Astrocyte of the cerebellum (primary cell): ENCODE measurements at regions not wholly inside any gene's neighbourhood (a gene's known extent, or its start where the extent isn't known, plus 50 kb on each side); places are given as distances from the start of the nearest gene placed in this dataset.

ENCODE experiments used
- DNase-seq: peaks from one replicate; pipeline ENCODE4 v3.0.0-alpha.2; 2011; ENCODE audit warnings: low read depth
- H3K4me3 ChIP-seq: 2 replicates; pipeline ENCODE4 v1.5.1; 2011; ENCODE audit warnings: mild to moderate bottlenecking, low read depth, low read length, moderate library complexity
- CTCF ChIP-seq: IDR thresholded peaks from 2 replicates; pipeline ENCODE4 v1.5.1; 2012; ENCODE audit warnings: low read length, low read depth, moderate library complexity, mild to moderate bottlenecking; ENCODE audit errors: missing control alignments
- in situ Hi-C: cut with HindIII; loops from 2 replicates; pipeline ENCODE4 v1.10.0; 2017; ENCODE audit warnings: low sequenced_read_pairs

- TF ChIP-seq CTCF, result no peak
- H3K4me3 ChIP-seq, result no peak overlapping the region
- in situ Hi-C loops, result no loop called here
- no peak for DNase-seq
Measured at GRCh38 chr15:93703092-93703739, 528.1 kb upstream of the MCTP2 start.

GRCh38 chr15:93700051-93700450, 531.3 kb upstream of the MCTP2 start:
- H3K4me3 ChIP-seq, result no peak overlapping the region
- DNase-seq, result no peak
- TF ChIP-seq CTCF, result no peak
- in situ Hi-C loops, result no loop called here

GRCh38 chr15:93694033-93694432, 537.3 kb upstream of the MCTP2 start:
- in situ Hi-C loops, result no loop called here
- no peak overlapping the region for H3K4me3 ChIP-seq
- no peak for DNase-seq
- no peak for TF ChIP-seq CTCF

GRCh38 chr15:93683651-93684050, 547.7 kb upstream of the MCTP2 start:
- in situ Hi-C loops, result no loop called here
- no peak for DNase-seq

GRCh38 chr15:93671387-93671943, 559.9 kb upstream of the MCTP2 start:
- in situ Hi-C loops, result no loop called here
- H3K4me3 ChIP-seq, result no peak overlapping the region
- TF ChIP-seq CTCF, result no peak

More at GRCh38 chr15:93683651-93684050, 547.7 kb upstream of the MCTP2 start:
- no peak overlapping the region for H3K4me3 ChIP-seq
- TF ChIP-seq CTCF, result no peak

GRCh38 chr15:93670931-93671330, 560.4 kb upstream of the MCTP2 start:
- in situ Hi-C loops, result no loop called here
- DNase-seq, result no peak
- no peak for TF ChIP-seq CTCF
- no peak overlapping the region for H3K4me3 ChIP-seq

More at GRCh38 chr15:93671387-93671943, 559.9 kb upstream of the MCTP2 start:
- DNase-seq, result no peak
